GM21528 (cell line): ENCODE measurements at regions not wholly inside any gene's neighbourhood (a gene's known extent, or its start where the extent isn't known, plus 50 kb on each side); places are given as distances from the start of the nearest gene placed in this dataset.

ENCODE experiments used
- ATAC-seq: cut with Tn5 transposase; IDR thresholded peaks from one replicate; pipeline ENCODE4 v1.9.1; 2021; ENCODE audit warnings: mild to moderate bottlenecking, moderate library complexity; ENCODE audit not compliant: unreplicated experiment, low FRiP score

- no peak for ATAC-seq
Observed at GRCh38 chr10:36640626-36641025, 484.8 kb upstream of the ANKRD30A start.

GRCh38 chr10:36638462-36639155 is 486.8 kb upstream of the ANKRD30A start:
- ATAC-seq = no peak

- no peak for ATAC-seq
Observed at GRCh38 chr10:36636879-36637278, 488.5 kb upstream of the ANKRD30A start.

- ATAC-seq = no peak
Observed at GRCh38 chr10:36636285-36636839, 489.0 kb upstream of the ANKRD30A start.

GRCh38 chr10:36634916-36635315 is 490.5 kb upstream of the ANKRD30A start:
- no peak for ATAC-seq

GRCh38 chr10:36630267-36630666 is 495.1 kb upstream of the ANKRD30A start:
- no peak for ATAC-seq

- no peak for ATAC-seq
Observed at GRCh38 chr10:36629476-36629875, 495.9 kb upstream of the ANKRD30A start.

- no peak for ATAC-seq
Observed at GRCh38 chr10:36624551-36625100, 500.8 kb upstream of the ANKRD30A start.

- ATAC-seq = no peak
Observed at GRCh38 chr10:36621346-36621745, 504.1 kb upstream of the ANKRD30A start.

- ATAC-seq = no peak
Observed at GRCh38 chr10:36612436-36612835, 513.0 kb upstream of the ANKRD30A start.

GRCh38 chr10:36608866-36609265 is 516.5 kb upstream of the ANKRD30A start:
- ATAC-seq = no peak

GRCh38 chr10:36608251-36608650 is 517.1 kb upstream of the ANKRD30A start:
- ATAC-seq = no peak

- no peak for ATAC-seq
Observed at GRCh38 chr10:36606234-36606839, 519.1 kb upstream of the ANKRD30A start.

GRCh38 chr10:36604316-36604715 is 521.1 kb upstream of the ANKRD30A start:
- ATAC-seq = no peak

GRCh38 chr10:36603688-36604087 is 521.7 kb upstream of the ANKRD30A start:
- no peak for ATAC-seq

- no peak for ATAC-seq
Observed at GRCh38 chr10:36602374-36602773, 523.0 kb upstream of the ANKRD30A start.

GRCh38 chr10:36597756-36598320 is 527.6 kb upstream of the ANKRD30A start:
- no peak for ATAC-seq

GRCh38 chr10:36592964-36593363 is 532.4 kb upstream of the ANKRD30A start:
- ATAC-seq = no peak

- ATAC-seq = no peak
Observed at GRCh38 chr10:36591436-36591835, 534.0 kb upstream of the ANKRD30A start.

- no peak for ATAC-seq
Observed at GRCh38 chr10:36583690-36584089, 541.7 kb upstream of the ANKRD30A start.

GRCh38 chr10:36581237-36581636 is 544.2 kb upstream of the ANKRD30A start:
- no peak for ATAC-seq
